ENCODE measurements at regions not wholly inside any gene's neighbourhood (a gene's known extent, or its start where the extent isn't known, plus 50 kb on each side); places are given as distances from the start of the nearest gene placed in this dataset.

- Histone ChIP-seq H3K79me2 (ENCODE audit: insufficient read depth, low read depth) (no peaks in the 10 kb centered on the region), H3K4me1 (ENCODE audit: low read depth, poor library complexity, severe bottlenecking) (no peaks in the 10 kb centered on the region), H2AFZ (ENCODE audit: low read depth) (no peak overlapping the region), H3K36me3 (ENCODE audit: insufficient read depth) (no peaks in the 10 kb centered on the region), H3K4me2 (no peak overlapping the region), H3K4me3 (IDR thresholded peaks at IDR 0.05; ENCODE audit: insufficient read depth, low read depth, low read length) (no peak overlapping the region), H3K9ac (no peak overlapping the region), H3K27me3 (ENCODE audit: insufficient read depth, low read depth) (no peaks in the 10 kb centered on the region), H3K27ac (no peak overlapping the region), H4K20me1 (ENCODE audit: insufficient read depth) (no peaks in the 10 kb centered on the region)
- TF ChIP-seq CTCF (conservative IDR thresholded peaks at IDR 0.05; ENCODE audit: low read depth, low read length), result no peak
Measured at GRCh38 chr2:116696903-116697302, 1117.6 kb upstream of the DDX18 start.

GRCh38 chr2:116706396-116706795 is 1108.1 kb upstream of the DDX18 start:
- Histone ChIP-seq H4K20me1 (ENCODE audit: insufficient read depth) (no peaks in the 10 kb centered on the region), H3K27ac (no peak overlapping the region), H3K4me3 (IDR thresholded peaks at IDR 0.05; ENCODE audit: insufficient read depth, low read depth, low read length) (no peak overlapping the region), H3K9ac (no peak overlapping the region), H3K27me3 (ENCODE audit: insufficient read depth, low read depth) (no peaks in the 10 kb centered on the region), H3K36me3 (ENCODE audit: insufficient read depth) (no peaks in the 10 kb centered on the region), H3K79me2 (ENCODE audit: insufficient read depth, low read depth) (no peaks in the 10 kb centered on the region), H3K4me2 (no peak overlapping the region), H2AFZ (ENCODE audit: low read depth) (no peak overlapping the region), H3K4me1 (ENCODE audit: low read depth, poor library complexity, severe bottlenecking) (no peaks in the 10 kb centered on the region)
- TF ChIP-seq CTCF (conservative IDR thresholded peaks at IDR 0.05; ENCODE audit: low read depth, low read length), result no peak

GRCh38 chr2:116716038-116716437 is 1098.5 kb upstream of the DDX18 start:
- Histone ChIP-seq H3K4me1 (ENCODE audit: low read depth, poor library complexity, severe bottlenecking) (no peaks in the 10 kb centered on the region), H3K27me3 (ENCODE audit: insufficient read depth, low read depth) (no peaks in the 10 kb centered on the region), H3K4me2 (no peak overlapping the region), H2AFZ (ENCODE audit: low read depth) (no peak overlapping the region), H3K27ac (no peak overlapping the region), H4K20me1 (ENCODE audit: insufficient read depth) (no peaks in the 10 kb centered on the region), H3K4me3 (IDR thresholded peaks at IDR 0.05; ENCODE audit: insufficient read depth, low read depth, low read length) (no peak overlapping the region), H3K9ac (no peak overlapping the region), H3K79me2 (ENCODE audit: insufficient read depth, low read depth) (no peaks in the 10 kb centered on the region), H3K36me3 (ENCODE audit: insufficient read depth) (no peaks in the 10 kb centered on the region)
- TF ChIP-seq CTCF (conservative IDR thresholded peaks at IDR 0.05; ENCODE audit: low read depth, low read length), result no peak

GRCh38 chr2:116716444-116716843 is 1098.0 kb upstream of the DDX18 start:
- Histone ChIP-seq H3K79me2 (ENCODE audit: insufficient read depth, low read depth) (no peaks in the 10 kb centered on the region), H2AFZ (ENCODE audit: low read depth) (no peak overlapping the region), H3K36me3 (ENCODE audit: insufficient read depth) (no peaks in the 10 kb centered on the region), H3K9ac (no peak overlapping the region), H3K4me2 (no peak overlapping the region), H3K4me1 (ENCODE audit: low read depth, poor library complexity, severe bottlenecking) (no peaks in the 10 kb centered on the region), H4K20me1 (ENCODE audit: insufficient read depth) (no peaks in the 10 kb centered on the region), H3K4me3 (IDR thresholded peaks at IDR 0.05; ENCODE audit: insufficient read depth, low read depth, low read length) (no peak overlapping the region), H3K27me3 (ENCODE audit: insufficient read depth, low read depth) (no peaks in the 10 kb centered on the region), H3K27ac (no peak overlapping the region)
- TF ChIP-seq CTCF (conservative IDR thresholded peaks at IDR 0.05; ENCODE audit: low read depth, low read length), result no peak

- Histone ChIP-seq H3K79me2 (ENCODE audit: insufficient read depth, low read depth) (no peaks in the 10 kb centered on the region), H3K4me1 (ENCODE audit: low read depth, poor library complexity, severe bottlenecking) (no peaks in the 10 kb centered on the region), H3K27me3 (ENCODE audit: insufficient read depth, low read depth) (no peaks in the 10 kb centered on the region), H3K9ac (no peak overlapping the region), H3K4me2 (no peak overlapping the region), H4K20me1 (ENCODE audit: insufficient read depth) (no peaks in the 10 kb centered on the region), H3K4me3 (IDR thresholded peaks at IDR 0.05; ENCODE audit: insufficient read depth, low read depth, low read length) (no peak overlapping the region), H3K36me3 (ENCODE audit: insufficient read depth) (no peaks in the 10 kb centered on the region), H2AFZ (ENCODE audit: low read depth) (no peak overlapping the region), H3K27ac (no peak overlapping the region)
- no peak for TF ChIP-seq CTCF (conservative IDR thresholded peaks at IDR 0.05; ENCODE audit: low read depth, low read length)
Measured at GRCh38 chr2:116717832-116718231, 1096.7 kb upstream of the DDX18 start.
